ENCODE measurements at regions not wholly inside any gene's neighbourhood (a gene's known extent, or its start where the extent isn't known, plus 50 kb on each side); places are given as distances from the start of the nearest gene placed in this dataset.
A peak's percentile ranks its signal among the peaks of the same experiment; 100 is the strongest.
"Not testable (repeated sequence)": the region's sequence is repeated elsewhere in the genome, so short reads cannot be mapped to it uniquely, and the experiment has no call there.

DNA sequence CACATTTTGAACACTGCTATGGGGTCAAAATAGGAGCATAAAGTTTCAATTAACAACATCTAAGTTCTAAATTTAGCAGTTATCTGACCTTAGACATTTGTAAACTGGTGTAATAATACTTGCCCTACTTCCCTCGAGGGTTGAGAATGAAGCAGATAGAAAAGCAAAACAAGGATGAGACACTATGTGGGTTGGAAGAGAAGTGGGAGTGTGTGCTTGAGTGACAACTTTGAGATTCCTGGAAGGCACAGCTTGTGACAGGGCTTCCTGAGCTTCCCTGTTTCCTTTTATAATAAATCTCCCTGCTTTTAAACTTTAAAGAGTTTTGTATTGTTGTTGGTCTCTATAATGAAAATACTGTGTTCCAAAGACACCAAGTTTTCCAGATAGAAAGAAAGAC, 128.6 kb upstream of the CHST9 start:
- no CpG with 5 or more reads among the region's 1 CpG for WGBS (ENCODE audit: insufficient coverage, low lambda C conversion rate)
- no peaks in the 10 kb centered on the region for H3K27me3 ChIP-seq (ENCODE audit: control insufficient read depth, insufficient read depth, low read length)
- no peaks in the 10 kb centered on the region for H3K36me3 ChIP-seq (ENCODE audit: control insufficient read depth, insufficient read depth, low read length)
- H3K4me1 ChIP-seq (ENCODE audit: control insufficient read depth, insufficient read depth, low read length) = no peaks in the 10 kb centered on the region
- no peak overlapping the region for H3K4me3 ChIP-seq (ENCODE audit: low read length)
- no peak for DNase-seq
- H3K27ac ChIP-seq (ENCODE audit: low read length) = no peak overlapping the region
- H3K9me3 ChIP-seq (ENCODE audit: control insufficient read depth, low read depth, low read length) = no peaks in the 10 kb centered on the region

DNA sequence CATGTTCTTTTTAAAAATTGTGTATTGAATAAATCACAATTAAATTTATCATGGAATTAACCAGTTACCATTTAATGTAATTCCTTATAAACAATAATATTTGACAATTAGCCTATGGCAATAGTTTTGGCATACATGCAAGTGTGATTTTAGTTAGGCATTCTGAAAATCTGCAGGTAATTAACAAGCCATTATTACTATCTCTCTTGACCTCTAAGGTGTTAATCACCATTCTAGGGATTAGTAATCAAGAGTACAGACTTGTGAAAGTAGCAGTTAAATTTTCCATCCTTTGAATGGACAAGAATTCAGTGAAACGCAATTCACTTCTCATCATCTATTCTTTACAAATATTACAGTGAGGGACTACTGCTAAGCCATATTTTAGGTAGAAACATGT, 127.7 kb upstream of the CHST9 start:
- Histone ChIP-seq H3K27me3 (ENCODE audit: control insufficient read depth, insufficient read depth, low read length) (no peaks in the 10 kb centered on the region), H3K36me3 (ENCODE audit: control insufficient read depth, insufficient read depth, low read length) (no peaks in the 10 kb centered on the region), H3K4me3 (ENCODE audit: low read length) (no peak overlapping the region), H3K4me1 (ENCODE audit: control insufficient read depth, insufficient read depth, low read length) (no peaks in the 10 kb centered on the region), H3K27ac (ENCODE audit: low read length) (no peak overlapping the region), H3K9me3 (ENCODE audit: control insufficient read depth, low read depth, low read length) (no peaks in the 10 kb centered on the region)
- 50% methylated on average over 1 of the region's 1 CpG for WGBS (ENCODE audit: insufficient coverage, low lambda C conversion rate)
- no peak for DNase-seq

- DNase-seq = no peak
- H3K27me3 ChIP-seq (ENCODE audit: control insufficient read depth, insufficient read depth, low read length) = no peaks in the 10 kb centered on the region
- 40% methylated on average over 1 of the region's 1 CpG for WGBS (ENCODE audit: insufficient coverage, low lambda C conversion rate)
- H3K4me3 ChIP-seq (ENCODE audit: low read length) = no peak overlapping the region
- no peaks in the 10 kb centered on the region for H3K36me3 ChIP-seq (ENCODE audit: control insufficient read depth, insufficient read depth, low read length)
- no peaks in the 10 kb centered on the region for H3K9me3 ChIP-seq (ENCODE audit: control insufficient read depth, low read depth, low read length)
- H3K4me1 ChIP-seq (ENCODE audit: control insufficient read depth, insufficient read depth, low read length) = no peaks in the 10 kb centered on the region
- no peak overlapping the region for H3K27ac ChIP-seq (ENCODE audit: low read length)
These were observed 127.0 kb upstream of the CHST9 start for GRCh38 chr18:27312153-27312552.

DNA sequence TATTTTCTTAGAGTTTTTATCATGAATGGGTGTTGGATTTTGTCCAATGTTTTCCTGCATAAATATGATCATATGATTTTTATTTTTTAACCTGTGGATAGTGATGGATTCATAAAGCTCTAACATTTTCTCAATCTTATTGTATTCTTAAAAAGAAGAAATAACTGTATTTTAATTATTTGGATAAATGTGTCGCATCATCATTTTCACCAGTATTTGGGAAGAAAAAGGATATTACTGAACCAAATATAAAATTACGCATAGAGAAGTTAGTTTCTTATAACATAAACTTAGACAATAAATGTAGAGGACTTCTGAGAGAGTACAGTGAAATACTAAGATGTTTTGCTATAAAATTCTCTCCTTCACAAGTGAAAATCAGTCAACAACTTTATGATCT, 126.0 kb upstream of the CHST9 start:
- WGBS (ENCODE audit: insufficient coverage, low lambda C conversion rate) = 100% methylated on average over 2 of the region's 2 CpGs
- DNase-seq = no peak
- H3K27me3 ChIP-seq (ENCODE audit: control insufficient read depth, insufficient read depth, low read length) = no peaks in the 10 kb centered on the region

GRCh38 chr18:27301615-27302378, 116.7 kb upstream of the CHST9 start:
- Histone ChIP-seq H3K4me1 (ENCODE audit: control insufficient read depth, insufficient read depth, low read length) (no peaks in the 10 kb centered on the region), H3K27ac (ENCODE audit: low read length) (no peak overlapping the region), H3K9me3 (ENCODE audit: control insufficient read depth, low read depth, low read length) (no peaks in the 10 kb centered on the region), H3K27me3 (ENCODE audit: control insufficient read depth, insufficient read depth, low read length) (no peaks in the 10 kb centered on the region), H3K36me3 (ENCODE audit: control insufficient read depth, insufficient read depth, low read length) (no peaks in the 10 kb centered on the region), H3K4me3 (ENCODE audit: low read length) (no peak overlapping the region)
- DNase-seq = no peak
- WGBS (ENCODE audit: insufficient coverage, low lambda C conversion rate) = no CpG with 5 or more reads among the region's 5 CpGs

More for the DNA sequence above, 126.0 kb upstream of the CHST9 start:
- Histone ChIP-seq H3K36me3 (ENCODE audit: control insufficient read depth, insufficient read depth, low read length) (no peaks in the 10 kb centered on the region), H3K9me3 (ENCODE audit: control insufficient read depth, low read depth, low read length) (no peaks in the 10 kb centered on the region), H3K4me1 (ENCODE audit: control insufficient read depth, insufficient read depth, low read length) (no peaks in the 10 kb centered on the region), H3K4me3 (ENCODE audit: low read length) (no peak overlapping the region), H3K27ac (ENCODE audit: low read length) (no peak overlapping the region)

DNA sequence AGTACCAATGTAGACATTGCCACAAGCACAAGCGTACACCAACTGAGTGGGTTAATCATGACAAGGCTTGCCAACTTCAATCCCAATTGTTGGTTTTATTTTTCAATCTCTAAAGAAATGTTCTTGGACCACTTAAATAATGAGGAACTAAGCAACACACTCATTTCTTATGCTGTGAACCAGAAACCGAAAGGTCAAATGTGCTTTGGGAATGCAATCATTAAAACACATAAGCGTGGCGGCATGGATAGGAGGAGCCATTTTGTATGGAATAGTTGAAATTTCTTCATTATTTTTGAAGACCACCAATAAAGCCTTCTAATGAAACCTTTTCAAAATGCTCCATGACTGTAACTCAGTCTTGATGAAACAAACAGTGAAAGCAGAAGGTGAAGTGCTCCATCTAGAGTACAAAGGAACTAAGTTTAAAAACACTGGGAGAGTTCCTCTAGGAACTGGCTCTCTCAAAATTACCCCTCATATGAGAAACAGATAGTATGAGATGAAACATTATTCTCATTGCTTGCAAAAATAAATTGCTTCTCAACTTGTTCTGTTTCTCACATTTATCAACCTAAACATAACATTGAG, 113.2 kb upstream of the CHST9 start:
- Histone ChIP-seq H3K27me3 (ENCODE audit: control insufficient read depth, insufficient read depth, low read length) (no peaks in the 10 kb centered on the region), H3K9me3 (ENCODE audit: control insufficient read depth, low read depth, low read length) (no peaks in the 10 kb centered on the region), H3K36me3 (ENCODE audit: control insufficient read depth, insufficient read depth, low read length) (no peaks in the 10 kb centered on the region), H3K4me1 (ENCODE audit: control insufficient read depth, insufficient read depth, low read length) (no peaks in the 10 kb centered on the region), H3K27ac (ENCODE audit: low read length) (no peak overlapping the region), H3K4me3 (ENCODE audit: low read length) (no peak overlapping the region)
- 80% methylated on average over 2 of the region's 4 CpGs for WGBS (ENCODE audit: insufficient coverage, low lambda C conversion rate)
- DNase-seq = peak in 1 of 2 donors; percentile 10

DNA sequence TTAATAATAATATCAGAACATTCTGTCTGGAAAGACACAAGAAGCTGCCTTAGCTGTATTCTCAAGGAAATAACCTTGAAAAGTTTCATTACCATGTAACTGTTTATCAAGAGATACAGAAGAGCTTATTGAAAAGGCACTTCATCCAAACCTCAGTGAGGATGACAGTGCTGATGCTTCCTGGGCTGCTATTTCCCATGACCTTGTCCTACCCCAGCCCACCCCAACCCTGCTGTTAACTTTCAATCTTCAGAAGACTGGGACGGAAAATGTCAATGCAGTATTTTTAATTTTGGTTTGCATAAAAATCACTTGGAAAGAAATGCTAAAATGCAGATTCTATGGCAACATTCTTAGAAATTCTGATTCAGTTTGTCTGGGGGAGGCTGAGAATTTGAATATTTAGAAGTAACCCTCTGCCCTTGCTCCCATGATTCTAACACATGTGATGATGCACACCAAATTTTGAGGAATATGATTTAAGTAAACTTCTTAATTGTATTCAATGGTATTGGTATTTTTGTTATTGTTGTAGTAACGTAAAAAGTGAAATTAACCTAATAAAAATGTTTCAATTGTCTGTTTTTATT, 101.0 kb upstream of the CHST9 start:
- not testable (repeated sequence) for DNase-seq; H3K4me3 ChIP-seq (ENCODE audit: low read length); H3K27ac ChIP-seq (ENCODE audit: low read length); H3K36me3 ChIP-seq (ENCODE audit: control insufficient read depth, insufficient read depth, low read length); H3K9me3 ChIP-seq (ENCODE audit: control insufficient read depth, low read depth, low read length); H3K27me3 ChIP-seq (ENCODE audit: control insufficient read depth, insufficient read depth, low read length); H3K4me1 ChIP-seq (ENCODE audit: control insufficient read depth, insufficient read depth, low read length)
- WGBS (ENCODE audit: insufficient coverage, low lambda C conversion rate) = 100% methylated on average over 1 of the region's 2 CpGs

DNA sequence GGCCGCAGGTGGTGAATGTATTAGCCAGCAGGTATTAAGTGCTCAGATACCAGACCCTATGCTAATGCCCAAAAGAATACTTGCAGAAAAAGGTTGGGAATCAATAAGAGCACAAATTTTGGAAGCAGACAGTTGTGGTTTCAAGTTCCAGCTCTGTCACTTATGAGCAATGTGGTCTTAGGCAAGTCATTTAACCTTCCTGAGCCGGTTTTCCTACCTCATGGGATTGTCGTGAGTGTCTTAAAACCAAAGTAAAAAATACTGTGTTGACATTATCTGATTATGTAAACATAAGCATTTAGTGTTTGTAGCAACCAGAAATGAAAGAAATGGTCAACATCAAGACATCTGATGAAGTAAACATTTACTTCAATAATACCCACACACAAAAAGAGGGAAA, 93.0 kb upstream of the CHST9 start:
- Histone ChIP-seq H3K4me1 (ENCODE audit: control insufficient read depth, insufficient read depth, low read length) (no peaks in the 10 kb centered on the region), H3K36me3 (ENCODE audit: control insufficient read depth, insufficient read depth, low read length) (no peaks in the 10 kb centered on the region), H3K4me3 (ENCODE audit: low read length) (no peak overlapping the region), H3K27me3 (ENCODE audit: control insufficient read depth, insufficient read depth, low read length) (no peaks in the 10 kb centered on the region), H3K9me3 (ENCODE audit: control insufficient read depth, low read depth, low read length) (no peaks in the 10 kb centered on the region), H3K27ac (ENCODE audit: low read length) (no peak overlapping the region)
- WGBS (ENCODE audit: insufficient coverage, low lambda C conversion rate) = no CpG with 5 or more reads among the region's 3 CpGs
- DNase-seq = no peak

DNA sequence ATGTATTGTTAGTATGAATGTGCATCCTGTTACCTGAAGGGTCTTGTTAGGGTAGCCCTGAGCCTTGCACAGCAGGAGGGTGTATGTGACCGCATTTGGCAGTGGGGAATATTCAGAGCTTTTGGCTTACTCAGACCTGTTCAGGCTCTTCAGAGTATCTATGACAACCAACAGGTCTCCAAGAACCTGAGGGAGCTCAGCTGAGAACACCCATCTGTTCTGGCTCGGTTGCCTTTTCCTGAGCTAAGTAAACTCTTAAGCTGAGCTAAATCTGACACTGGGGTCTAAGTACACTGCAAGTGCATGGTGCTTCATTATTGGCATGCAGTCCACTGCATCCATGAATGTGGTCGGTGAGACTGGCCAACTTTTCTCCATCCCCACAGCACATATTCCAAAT, 92.4 kb upstream of the CHST9 start:
- no peaks in the 10 kb centered on the region for H3K27me3 ChIP-seq (ENCODE audit: control insufficient read depth, insufficient read depth, low read length)
- H3K36me3 ChIP-seq (ENCODE audit: control insufficient read depth, insufficient read depth, low read length) = no peaks in the 10 kb centered on the region
- H3K27ac ChIP-seq (ENCODE audit: low read length) = no peak overlapping the region
- no peaks in the 10 kb centered on the region for H3K9me3 ChIP-seq (ENCODE audit: control insufficient read depth, low read depth, low read length)
- H3K4me1 ChIP-seq (ENCODE audit: control insufficient read depth, insufficient read depth, low read length) = no peaks in the 10 kb centered on the region
- DNase-seq = no peak
- H3K4me3 ChIP-seq (ENCODE audit: low read length) = no peak overlapping the region
- WGBS (ENCODE audit: insufficient coverage, low lambda C conversion rate) = no CpG with 5 or more reads among the region's 3 CpGs

- Histone ChIP-seq H3K9me3 (ENCODE audit: control insufficient read depth, low read depth, low read length) (no peaks in the 10 kb centered on the region), H3K36me3 (ENCODE audit: control insufficient read depth, insufficient read depth, low read length) (no peaks in the 10 kb centered on the region), H3K27me3 (ENCODE audit: control insufficient read depth, insufficient read depth, low read length) (no peaks in the 10 kb centered on the region), H3K4me3 (ENCODE audit: low read length) (no peak overlapping the region), H3K4me1 (ENCODE audit: control insufficient read depth, insufficient read depth, low read length) (no peaks in the 10 kb centered on the region), H3K27ac (ENCODE audit: low read length) (no peak overlapping the region)
- 70% methylated on average over 2 of the region's 6 CpGs for WGBS (ENCODE audit: insufficient coverage, low lambda C conversion rate)
- DNase-seq = no peak
These were observed 91.8 kb upstream of the CHST9 start for GRCh38 chr18:27276886-27277285.
